RWPE1 (cell line): ENCODE measurements at regions not wholly inside any gene's neighbourhood (a gene's known extent, or its start where the extent isn't known, plus 50 kb on each side); places are given as distances from the start of the nearest gene placed in this dataset.

ENCODE experiments used
- CTCF ChIA-PET: fragments of 350-600 bp; sonication (Branson Sonifier 250); formaldehyde crosslinking; extraction: SDS; loops from one replicate; lab custom pipeline; 2021; lab: Yijun Ruan, JAX
- POLR2A ChIA-PET: fragments of 400-600 bp; formaldehyde crosslinking; extraction: SDS; loops from one replicate; lab custom pipeline; 2020; ENCODE audit warnings: antibody characterized with exemption; ENCODE audit not compliant: low non-redundant PET; lab: Yijun Ruan, JAX
- DNase-seq: peaks from one replicate; pipeline ENCODE4 v3.0.0; 2012; ENCODE audit warnings: low spot score
- H3K27ac ChIP-seq: fragments of 450-650 bp; 2 replicates; pipeline ENCODE4 v1.5.1; 2017
- CTCF ChIP-seq: fragments of 450-650 bp; conservative IDR thresholded peaks from 2 replicates; pipeline ENCODE4 v1.5.1; 2017; ENCODE audit warnings: low read depth, mild to moderate bottlenecking

- H3K27ac ChIP-seq, result no peak overlapping the region
- POLR2A ChIA-PET, result no interaction called here
- TF ChIP-seq CTCF, result no peak
- CTCF ChIA-PET, result no interaction called here
- no peak for DNase-seq
These were observed 2389.5 kb downstream of the MAT2B start for GRCh38 chr5:165894916-165895315.

GRCh38 chr5:165903835-165904234, 2387.6 kb upstream of the WWC1 start:
- POLR2A ChIA-PET, result no interaction called here
- H3K27ac ChIP-seq, result no peak overlapping the region
- no peak for TF ChIP-seq CTCF
- DNase-seq, result no peak
- CTCF ChIA-PET, result no interaction called here

GRCh38 chr5:165906871-165907270, 2384.6 kb upstream of the WWC1 start:
- CTCF ChIA-PET, result no interaction called here
- H3K27ac ChIP-seq, result no peak overlapping the region
- DNase-seq, result no peak
- no peak for TF ChIP-seq CTCF
- POLR2A ChIA-PET, result no interaction called here

- POLR2A ChIA-PET, result no interaction called here
- no peak for DNase-seq
- TF ChIP-seq CTCF, result no peak
- CTCF ChIA-PET, result interaction anchor here (0.9 kb wide), 1 partner anchor 283 kb away, joined by 3 read pairs; no protein-coding TSS in a partner anchor
- H3K27ac ChIP-seq, result no peak overlapping the region
These were observed 2378.4 kb upstream of the WWC1 start for GRCh38 chr5:165913059-165913458.

- H3K27ac ChIP-seq, result no peak overlapping the region
- POLR2A ChIA-PET, result no interaction called here
- DNase-seq, result no peak
- CTCF ChIA-PET, result interaction anchor here (0.5 to 0.7 kb wide), 2 partner anchors 20 to 1656 kb away, joined by 4 read pairs; no protein-coding TSS in a partner anchor
- TF ChIP-seq CTCF, result no peak
These were observed 2377.0 kb upstream of the WWC1 start for GRCh38 chr5:165914456-165914855.

- ChIA-PET POLR2A (no interaction called here), CTCF (no interaction called here)
- H3K27ac ChIP-seq, result no peak overlapping the region
- DNase-seq, result no peak
- TF ChIP-seq CTCF, result no peak
These were observed 2372.2 kb upstream of the WWC1 start for GRCh38 chr5:165919196-165919595.

GRCh38 chr5:165920655-165921054, 2370.8 kb upstream of the WWC1 start:
- H3K27ac ChIP-seq, result no peak overlapping the region
- DNase-seq, result no peak
- TF ChIP-seq CTCF, result no peak
- CTCF ChIA-PET, result interaction anchor here (0.7 kb wide), 1 partner anchor 43 kb away, joined by 3 read pairs; no protein-coding TSS in a partner anchor
- POLR2A ChIA-PET, result no interaction called here
